Endothelial cell of umbilical vein (primary cell): ENCODE measurements at regions not wholly inside any gene's neighbourhood (a gene's known extent, or its start where the extent isn't known, plus 50 kb on each side); places are given as distances from the start of the nearest gene placed in this dataset.
A peak's percentile ranks its signal among the peaks of the same experiment; 100 is the strongest.

ENCODE experiments used
- BruUV-seq: library from RNA; stranded (reverse); fragments of 400-500 nt; replicated peaks from 2 replicates; lab custom pipeline; 2021; lab: Mats Ljungman, UMichigan
- CTCF ChIA-PET: fragments of 300-600, 350-600 bp; sonication (Branson Sonifier 250); formaldehyde crosslinking; loops from one replicate; lab custom pipeline; 2021; ENCODE audit warnings: antibody characterized with exemption, inconsistent platforms; lab: Charles Lee
- POLR2A ChIA-PET: fragments of 300-600, 350-600 bp; sonication (Branson Sonifier 250); formaldehyde crosslinking; loops from one replicate; lab custom pipeline; 2021; ENCODE audit warnings: antibody characterized with exemption, inconsistent platforms; lab: Charles Lee
- DNase-seq: peaks from one replicate; pipeline ENCODE4 v3.0.0-alpha.2; 2011; ENCODE audit warnings: low read depth, low spot score
- FAIRE-seq: peaks from 2 replicates; lab custom pipeline; 2011; peaks lifted over from hg19 to GRCh38; lab: Jason Lieb, UNC
- H2AFZ ChIP-seq: 2 replicates; pipeline ENCODE4 v1.6.0; 2012; ENCODE audit warnings: low read depth, low read length, control low read depth, inconsistent platforms
- H3K27ac ChIP-seq: 2 replicates; pipeline ENCODE4 v1.5.1; 2011; ENCODE audit warnings: low read depth, mild to moderate bottlenecking, control low read depth, low read length, moderate library complexity; ENCODE audit not compliant: insufficient read depth
- H3K27me3 ChIP-seq, 2 experiments: 2 replicates each; pipeline versions ENCODE4 v1.6.0 to v1.6.1; 2011; ENCODE audit warnings: low read length in 2 of 2, mixed read lengths in 1 of 2; ENCODE audit not compliant: control insufficient read depth in 2 of 2, insufficient read depth in 2 of 2
- H3K36me3 ChIP-seq, 2 experiments: 2 replicates in 1 of 2; 3 replicates in 1 of 2; pipeline ENCODE4 v1.5.1; 2011; ENCODE audit warnings: low read length in 2 of 2, mild to moderate bottlenecking in 1 of 2, moderate library complexity in 1 of 2; ENCODE audit not compliant: control insufficient read depth in 2 of 2, insufficient read depth in 2 of 2; ENCODE audit errors: extremely low read depth in 1 of 2
- H3K4me1 ChIP-seq: 3 replicates; pipeline ENCODE4 v1.5.1; 2011; ENCODE audit warnings: mild to moderate bottlenecking, low read length; ENCODE audit not compliant: control insufficient read depth, insufficient read depth; ENCODE audit errors: extremely low read depth
- H3K4me2 ChIP-seq: 2 replicates; pipeline ENCODE4 v1.6.1; 2011; ENCODE audit warnings: low read length, control low read depth, mixed read lengths; ENCODE audit not compliant: insufficient read depth
- H3K4me3 ChIP-seq, 3 experiments: fragments of 200-600 bp in 1 of 3; sonication (generic), shearing (Covaris generic) in 1 of 3; replicated peaks in 1 of 3; 2 replicates each; pipeline ENCODE4 v1.5.1; 2011 to 2016; ENCODE audit warnings: control low read depth in 3 of 3, low read length in 3 of 3, mild to moderate bottlenecking in 2 of 3, inconsistent platforms in 1 of 3, low read depth in 1 of 3, moderate library complexity in 1 of 3; ENCODE audit not compliant: insufficient read depth in 1 of 3
- H3K79me2 ChIP-seq: 2 replicates; pipeline ENCODE4 v1.6.0; 2012; ENCODE audit warnings: low read length, inconsistent platforms; ENCODE audit not compliant: control insufficient read depth, insufficient read depth
- H3K9ac ChIP-seq: replicated peaks from 2 replicates; pipeline ENCODE3; 2011; ENCODE audit warnings: low read length, control low read depth; ENCODE audit not compliant: insufficient read depth; ENCODE audit errors: extremely low read depth
- H3K9me1 ChIP-seq: replicated peaks from 3 replicates; pipeline ENCODE4 v1.6.0; 2011; ENCODE audit warnings: mild to moderate bottlenecking, low read length; ENCODE audit not compliant: control insufficient read depth, insufficient read depth; ENCODE audit errors: extremely low read depth
- H3K9me3 ChIP-seq: replicated peaks from 2 replicates; pipeline ENCODE4 v1.5.1; 2012; ENCODE audit warnings: low read length, inconsistent platforms; ENCODE audit not compliant: control insufficient read depth, insufficient read depth
- H4K20me1 ChIP-seq: replicated peaks from 2 replicates; pipeline ENCODE3; 2011; ENCODE audit warnings: mild to moderate bottlenecking, low read length; ENCODE audit not compliant: control insufficient read depth, insufficient read depth; ENCODE audit errors: extremely low read depth
- FOS ChIP-seq: IDR thresholded peaks from 2 replicates; pipeline ENCODE4 v1.6.1; 2011; ENCODE audit warnings: mild to moderate bottlenecking, low read length, moderate library complexity, borderline replicate concordance; ENCODE audit not compliant: insufficient read depth
- GATA2 ChIP-seq: IDR thresholded peaks from 2 replicates; pipeline ENCODE4 v1.7.0; 2011; ENCODE audit warnings: low read depth, mild to moderate bottlenecking, moderate library complexity, mixed read lengths, low read length; ENCODE audit not compliant: insufficient read length, insufficient read depth
- JUN ChIP-seq: IDR thresholded peaks from 2 replicates; pipeline ENCODE4 v1.6.1; 2011; ENCODE audit warnings: borderline replicate concordance, low read depth; ENCODE audit not compliant: insufficient read length, insufficient read depth
- MYC ChIP-seq: IDR thresholded peaks from one replicate; pipeline ENCODE4 v1.6.1; 2011; ENCODE audit warnings: mild to moderate bottlenecking, low read depth, low read length
- POLR2A ChIP-seq: IDR thresholded peaks from 2 replicates; pipeline ENCODE4 v1.6.1; 2012; ENCODE audit warnings: low read depth, mild to moderate bottlenecking, control low read depth, low read length
- POLR2AphosphoS5 ChIP-seq: IDR thresholded peaks from 2 replicates; pipeline ENCODE4 v1.6.1; 2012; ENCODE audit warnings: low read depth, mild to moderate bottlenecking, control low read depth, low read length, moderate library complexity; ENCODE audit not compliant: insufficient read depth
- dilution Hi-C: fragments of 300-500 bp; cut with MboI; formaldehyde crosslinking; loops from one replicate; pipeline ENCODE4 v1.15.0; 2019; ENCODE audit warnings: low sequenced_read_pairs; ENCODE audit not compliant: extremely low pct_ligation_motif_present
- intact Hi-C: fragments of 100-400 bp; cut with micrococcal nuclease; formaldehyde crosslinking; loops from one replicate; pipeline ENCODE4 v1.10.0; 2022
- TF ChIP-seq, protein P1 (sequence below): IDR thresholded peaks from 2 replicates; pipeline ENCODE4 v1.6.1; 2011; ENCODE audit not compliant: insufficient read depth, insufficient read length

DNA sequence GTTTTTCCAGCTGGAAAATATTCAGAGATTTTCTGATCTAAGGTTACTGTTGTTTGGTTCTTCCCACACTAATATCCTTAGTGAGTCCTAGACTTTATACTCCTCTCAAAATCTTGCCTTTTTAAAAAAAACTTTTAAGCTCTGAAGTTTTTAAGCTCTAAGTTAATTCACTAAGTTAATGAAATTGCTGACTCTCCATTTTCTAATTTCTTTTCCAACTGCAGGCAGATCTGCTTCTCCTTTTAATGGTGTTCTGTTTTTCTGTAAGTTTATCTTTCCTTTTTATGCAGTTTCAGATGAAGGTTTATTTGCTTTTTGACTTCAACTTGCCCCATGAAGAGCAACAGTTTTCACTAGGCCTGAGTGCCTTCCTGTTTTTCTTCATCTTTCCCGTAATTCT lies 125.8 kb upstream of the ARHGAP42 start:
- peak; percentile 29 for DNase-seq
- ChIA-PET POLR2A (no interaction called here), CTCF (interaction anchor here (1.6 kb wide), 1 partner anchor 15 kb away, joined by 5 read pairs; no protein-coding TSS in a partner anchor)
- no peak for TF ChIP-seq POLR2AphosphoS5
- no peak for TF ChIP-seq GATA2
- no peak for TF ChIP-seq POLR2A
- Histone ChIP-seq H3K4me2 (peak overlapping the region; percentile 60), H3K27ac (no peak overlapping the region), H3K27me3 (peaks cover 0 to 3% of the 10 kb centered on the region in 2 experiments), H2AFZ (no peak overlapping the region), H4K20me1 (no peaks in the 10 kb centered on the region), H3K4me1 (peaks cover 28% of the 10 kb centered on the region), H3K79me2 (no peaks in the 10 kb centered on the region), H3K36me3 (no peaks in the 10 kb centered on the region), H3K4me3 (no peak overlapping the region), H3K9me1 (no peaks in the 10 kb centered on the region), H3K9ac (no peak overlapping the region), H3K9me3 (no peaks in the 10 kb centered on the region)
- BruUV-seq: no TSS peak
- no peak for FAIRE-seq
- dilution Hi-C loops: no loop called here
- intact Hi-C loops: no loop called here

DNA sequence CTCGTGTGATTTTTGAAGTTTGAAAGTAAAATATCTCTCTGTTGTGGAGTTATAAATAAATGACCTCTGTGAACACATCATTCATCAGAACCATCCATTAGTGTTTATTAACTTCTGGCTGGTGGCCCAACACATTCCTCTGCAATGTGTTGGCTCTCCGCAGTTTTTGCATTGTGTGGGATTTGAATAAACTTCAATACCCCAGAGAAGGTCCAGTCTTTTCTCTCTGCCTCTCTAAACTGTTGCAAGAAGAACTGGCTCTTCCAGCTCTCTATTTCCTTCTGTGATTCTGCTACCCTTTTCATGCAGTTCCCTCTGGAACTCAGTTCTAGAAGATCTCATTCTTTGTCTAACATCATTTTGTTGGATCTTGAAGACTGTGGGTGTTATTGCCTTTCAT lies 125.0 kb upstream of the ARHGAP42 start:
- intact Hi-C loops: no loop called here
- peak overlapping the region; percentile 39 for H3K9ac ChIP-seq
- CTCF ChIA-PET: interaction anchor here (1.6 kb wide), 1 partner anchor 14 kb away, joined by 5 read pairs; no protein-coding TSS in a partner anchor
- H3K27me3 ChIP-seq: no peaks in the 10 kb centered on the region
- dilution Hi-C loops: no loop called here
- H3K27ac ChIP-seq: peak overlapping the region; percentile 68
- H3K4me2 ChIP-seq: peak overlapping the region; percentile 60
- no peaks in the 10 kb centered on the region for H3K9me3 ChIP-seq
- no peaks in the 10 kb centered on the region for H3K79me2 ChIP-seq
- TF ChIP-seq MYC (no peak), JUN (peak; percentile 47), GATA2 (no peak), FOS (peak; percentile 56)
- TF ChIP-seq, protein P1, sequence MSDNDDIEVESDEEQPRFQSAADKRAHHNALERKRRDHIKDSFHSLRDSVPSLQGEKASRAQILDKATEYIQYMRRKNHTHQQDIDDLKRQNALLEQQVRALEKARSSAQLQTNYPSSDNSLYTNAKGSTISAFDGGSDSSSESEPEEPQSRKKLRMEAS: no peak
- FAIRE-seq (peak; percentile 92), DNase-seq (peak; percentile 93)
- H3K4me1 ChIP-seq: peaks cover 32% of the 10 kb centered on the region
- H3K36me3 ChIP-seq: no peaks in the 10 kb centered on the region
- POLR2A ChIA-PET: no interaction called here
- peak overlapping the region; percentile 29 for H2AFZ ChIP-seq
- BruUV-seq: no TSS peak
- no peaks in the 10 kb centered on the region for H3K9me1 ChIP-seq
- no peak overlapping the region for H3K4me3 ChIP-seq
- H4K20me1 ChIP-seq: no peaks in the 10 kb centered on the region
